NCI-H1092 (cell line): ENCODE measurements at regions not wholly inside any gene's neighbourhood (a gene's known extent, or its start where the extent isn't known, plus 50 kb on each side); places are given as distances from the start of the nearest gene placed in this dataset.

Source experiments
- DNase-seq: peaks from one replicate; lab custom pipeline; 2025; lab: John Stamatoyannopoulos, UW

DNA sequence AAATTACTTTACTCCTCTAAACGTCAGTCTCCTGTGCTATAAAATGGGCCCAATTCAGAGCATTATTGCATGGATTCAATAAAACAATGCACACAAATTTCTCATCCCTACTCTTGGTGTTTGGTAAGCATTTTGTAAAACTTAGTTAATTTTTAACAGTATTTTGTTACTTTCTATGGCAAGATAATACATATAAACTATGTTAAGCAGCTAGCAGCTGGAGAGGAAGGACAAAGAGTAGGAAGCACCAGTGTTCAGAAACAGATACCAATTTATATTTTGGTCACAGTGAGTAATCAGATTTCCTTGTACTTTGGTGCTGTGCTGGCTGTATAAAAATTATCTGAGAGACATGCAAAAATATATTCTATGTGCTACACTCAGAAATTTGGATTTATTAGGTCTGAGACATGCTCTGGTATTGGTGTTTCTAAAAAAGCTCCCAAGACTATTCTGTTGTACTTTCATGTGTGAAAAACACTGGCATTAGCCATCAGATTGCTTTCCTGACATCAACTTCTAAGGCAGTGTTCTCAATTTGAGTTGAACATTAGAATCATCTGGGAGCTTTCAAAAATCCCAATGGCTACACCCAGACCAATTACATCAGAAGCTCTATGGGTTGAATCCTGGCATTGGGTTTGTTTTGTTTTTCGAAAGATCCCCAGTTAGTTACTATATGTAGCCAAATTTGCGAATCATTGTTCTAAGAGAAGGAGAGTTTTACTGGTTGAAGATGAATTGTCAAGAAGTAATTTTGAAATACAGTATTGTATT is 100.3 kb upstream of the C1orf87 start:
- DNase-seq = no peak

- DNase-seq = no peak
These were observed 99.4 kb upstream of the C1orf87 start for GRCh38 chr1:60173006-60173405.

- DNase-seq = no peak
These were observed 98.2 kb upstream of the C1orf87 start for GRCh38 chr1:60171801-60172200.

GRCh38 chr1:60170709-60171108 is 97.1 kb upstream of the C1orf87 start:
- DNase-seq = no peak

DNA sequence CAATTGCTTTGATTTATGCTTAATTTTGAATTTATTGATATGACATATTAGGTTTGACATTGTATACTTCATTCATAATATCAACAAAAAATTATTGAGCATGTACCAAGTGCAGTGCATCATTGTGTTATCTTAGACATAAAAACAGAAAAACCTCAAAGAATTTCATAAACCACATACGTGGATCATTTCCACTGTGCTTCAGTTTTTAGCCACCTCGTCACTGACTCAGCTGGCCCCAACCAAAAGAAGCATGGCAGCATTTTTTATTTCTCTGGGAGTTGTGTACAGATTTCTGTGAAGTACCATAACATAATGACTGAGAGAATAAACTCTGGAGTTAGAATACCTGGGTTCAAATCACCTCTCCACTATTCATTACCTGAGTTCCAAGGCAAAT is 95.6 kb upstream of the C1orf87 start:
- no peak for DNase-seq

GRCh38 chr1:60162936-60163335 is 89.4 kb upstream of the C1orf87 start:
- DNase-seq = no peak

GRCh38 chr1:60160141-60160540 is 86.6 kb upstream of the C1orf87 start:
- DNase-seq = no peak

GRCh38 chr1:60156371-60156770 is 82.8 kb upstream of the C1orf87 start:
- DNase-seq = no peak

GRCh38 chr1:60153961-60154360 is 80.4 kb upstream of the C1orf87 start:
- peak; percentile 23 for DNase-seq

GRCh38 chr1:60152891-60153290 is 79.3 kb upstream of the C1orf87 start:
- DNase-seq = no peak

DNA sequence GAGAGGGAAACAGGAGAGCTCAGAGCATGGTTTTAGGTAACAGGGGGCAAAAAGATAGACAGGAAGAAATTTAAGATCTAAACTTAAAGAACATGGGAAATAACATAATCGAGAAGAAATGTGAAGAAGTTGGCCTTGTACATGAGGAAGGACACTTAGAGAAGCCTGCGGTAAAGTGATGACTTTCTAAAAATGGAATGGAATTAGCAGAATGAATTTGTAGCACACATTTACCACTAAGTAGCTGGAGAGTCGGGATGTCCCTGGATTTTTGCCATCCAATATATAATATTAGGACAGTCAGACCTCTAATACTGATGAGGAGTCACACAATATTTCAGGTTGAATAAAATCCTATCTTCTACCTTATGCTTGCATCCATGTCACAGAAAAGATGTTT is 77.7 kb upstream of the C1orf87 start:
- no peak for DNase-seq

DNA sequence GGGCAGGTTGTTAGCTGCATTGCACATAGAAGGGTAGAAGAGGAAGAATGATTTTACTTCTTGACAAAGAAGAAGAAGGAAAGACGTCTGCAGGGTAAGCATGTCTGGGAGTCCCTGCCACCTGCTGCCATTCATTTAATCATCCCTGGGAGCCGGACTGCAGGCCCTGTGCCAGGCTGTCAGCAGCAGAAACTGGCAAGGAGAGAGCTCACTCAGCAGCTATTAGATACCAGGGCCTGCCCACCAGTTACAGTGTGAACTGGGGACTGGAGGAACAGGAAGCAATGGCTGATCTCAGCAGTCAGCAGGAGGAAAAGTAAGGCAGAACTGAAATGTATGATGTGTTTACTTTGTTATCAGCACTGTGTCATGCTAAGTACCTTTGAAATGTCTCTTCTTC is 75.7 kb upstream of the C1orf87 start:
- peak; percentile 17 for DNase-seq

- DNase-seq = no peak
These were observed 73.3 kb upstream of the C1orf87 start for GRCh38 chr1:60146884-60147283.

DNA sequence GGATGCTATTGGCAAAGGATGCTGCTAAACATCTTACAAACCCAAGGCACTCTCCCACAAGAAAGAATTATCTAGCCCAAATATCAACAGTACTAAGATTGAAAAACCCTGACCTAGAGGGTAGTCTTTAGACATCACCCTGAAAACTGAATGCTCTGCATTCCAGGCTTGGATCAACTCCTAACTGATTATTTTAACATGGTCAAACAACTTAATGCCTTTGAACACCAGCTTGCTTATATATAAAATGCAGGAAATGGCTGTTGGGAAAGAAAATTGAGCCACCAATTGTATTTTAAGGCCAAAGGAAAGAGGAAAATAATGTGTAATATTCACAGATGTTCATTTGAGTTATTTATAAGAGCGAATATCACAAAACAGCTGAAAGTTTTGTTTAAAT is 72.2 kb upstream of the C1orf87 start:
- no peak for DNase-seq

DNA sequence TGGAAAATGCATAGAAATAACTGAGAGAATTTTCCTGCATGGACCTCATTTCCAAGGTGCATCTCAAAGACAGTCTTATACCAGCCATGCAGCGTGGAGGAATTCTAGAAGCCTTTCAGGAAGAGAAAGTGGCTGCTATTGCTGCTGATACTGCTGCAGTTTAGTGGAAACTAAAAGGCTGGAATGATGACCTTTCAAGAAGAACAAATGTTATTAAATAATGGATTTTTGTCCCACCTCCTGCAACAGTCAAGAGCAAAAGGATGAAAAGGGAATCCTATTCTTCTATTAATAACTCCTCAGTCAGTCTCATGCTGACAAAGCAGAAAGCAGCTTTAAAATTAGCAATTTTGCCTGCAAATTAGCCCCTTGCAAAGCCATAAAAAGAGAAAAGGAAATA is 68.2 kb upstream of the C1orf87 start:
- DNase-seq = no peak

DNA sequence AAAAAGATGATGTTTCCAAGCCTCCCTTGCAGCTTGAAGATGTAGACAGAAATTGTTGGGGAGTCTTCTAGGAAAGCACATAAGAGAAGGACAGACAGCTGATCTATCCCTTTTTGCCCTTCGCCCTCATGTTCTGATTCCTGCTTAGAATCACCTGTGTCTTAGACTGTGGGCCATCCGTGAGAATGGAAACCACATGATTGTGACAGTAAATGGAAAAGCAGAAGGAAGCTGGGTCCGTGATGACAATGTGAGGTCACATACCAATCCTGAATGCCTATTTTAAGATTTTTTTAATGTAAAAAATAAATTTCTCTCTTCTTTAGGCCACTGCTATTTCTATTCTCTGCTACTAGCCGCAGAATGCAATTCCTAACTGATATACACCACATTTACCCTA is 67.7 kb upstream of the C1orf87 start:
- no peak for DNase-seq

- DNase-seq = no peak
These were observed 63.8 kb upstream of the C1orf87 start for GRCh38 chr1:60137406-60137805.

DNA sequence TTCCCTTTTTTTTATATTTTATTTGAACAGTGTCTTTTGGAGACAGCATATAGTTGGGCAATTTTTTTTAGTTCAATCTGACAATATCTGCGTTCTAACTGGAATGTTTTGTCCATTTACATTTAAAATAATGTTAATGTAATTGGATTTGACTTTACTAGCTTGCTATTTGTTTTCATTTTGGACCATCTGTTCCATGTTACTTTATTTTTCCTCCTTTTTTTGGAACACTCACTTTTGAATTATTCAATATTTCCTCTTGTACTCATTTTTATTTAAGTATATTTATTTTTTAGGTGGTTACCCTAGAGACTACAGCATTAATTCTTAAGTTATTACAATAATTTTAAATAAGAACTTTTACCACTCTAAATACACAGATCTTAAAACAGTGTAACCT is 62.8 kb upstream of the C1orf87 start:
- DNase-seq = no peak

DNA sequence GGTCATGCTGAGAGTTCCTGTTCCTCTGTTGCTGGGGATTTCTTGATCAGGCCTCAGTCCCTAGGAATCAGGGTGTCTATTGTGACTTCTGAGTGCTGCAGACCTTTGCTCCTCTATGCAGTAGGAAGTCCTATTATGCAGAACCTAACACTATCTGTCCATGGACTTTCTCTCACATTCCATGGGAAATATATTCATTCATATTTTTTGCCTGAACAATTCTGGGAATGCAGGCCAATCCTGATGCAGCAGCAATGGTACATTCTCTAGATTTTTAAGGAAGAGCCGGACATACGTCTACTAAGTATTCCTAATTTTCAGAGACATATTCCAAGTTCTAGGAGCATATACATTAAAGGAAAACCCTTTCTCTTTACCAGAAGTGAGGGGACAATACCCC is 61.1 kb upstream of the C1orf87 start:
- no peak for DNase-seq

GRCh38 chr1:60133848-60134247 is 60.3 kb upstream of the C1orf87 start:
- DNase-seq = no peak

DNA sequence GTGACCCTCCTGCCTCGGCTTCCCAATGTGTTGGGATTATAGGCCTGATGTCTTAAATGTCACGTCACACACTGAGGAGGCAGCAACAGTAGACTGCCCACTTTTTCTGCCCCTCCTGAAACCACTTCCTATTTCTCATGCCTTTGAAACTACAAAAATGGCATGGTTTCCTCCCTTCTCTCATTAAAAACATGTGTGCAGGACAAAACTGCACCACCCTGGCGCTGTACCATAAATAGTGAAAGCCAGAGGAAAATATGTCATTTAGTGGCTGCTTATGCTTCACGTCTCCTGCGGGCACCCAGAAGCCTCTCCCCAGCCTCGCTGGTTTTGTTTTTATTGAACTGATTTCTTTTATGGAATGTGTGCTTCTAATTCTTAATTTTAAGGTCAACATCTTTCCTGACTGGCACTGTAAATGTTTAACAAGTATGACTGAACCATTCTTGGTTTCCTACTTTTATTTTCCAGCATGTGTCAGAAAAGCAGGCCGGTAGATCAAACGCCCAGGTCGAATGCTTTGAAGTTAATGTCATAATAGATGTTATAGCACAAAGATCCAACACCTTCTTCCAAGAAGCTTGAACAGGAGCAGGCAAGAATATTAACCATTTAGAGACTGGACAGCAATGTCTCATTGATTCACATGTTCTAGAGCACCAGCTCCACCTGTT is 59.6 kb upstream of the C1orf87 start:
- DNase-seq = no peak

DNA sequence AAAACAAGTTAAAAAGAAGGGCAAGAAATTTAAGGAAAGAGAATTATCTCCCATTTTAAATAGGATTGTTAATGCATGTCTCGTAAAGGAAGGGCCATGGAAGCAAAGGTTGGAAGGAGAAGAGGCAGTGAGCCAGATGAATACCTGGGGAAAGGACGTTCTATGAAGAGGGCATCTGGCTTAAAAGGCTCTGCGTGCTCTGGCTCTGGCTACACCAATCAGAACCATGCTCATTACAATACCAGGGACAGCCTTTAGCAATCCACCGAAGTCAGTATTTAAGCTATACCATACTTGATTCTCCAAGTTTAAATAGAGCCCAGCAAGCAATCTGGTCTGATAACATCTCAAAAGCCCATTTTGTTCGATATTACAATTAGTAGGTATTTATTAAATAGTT is 58.5 kb upstream of the C1orf87 start:
- DNase-seq = no peak

- no peak for DNase-seq
These were observed 57.1 kb upstream of the C1orf87 start for GRCh38 chr1:60130703-60131102.

GRCh38 chr1:60129911-60130310 is 56.3 kb upstream of the C1orf87 start:
- no peak for DNase-seq
